HCT116 (cell line): ENCODE measurements at regions not wholly inside any gene's neighbourhood (a gene's known extent, or its start where the extent isn't known, plus 50 kb on each side); places are given as distances from the start of the nearest gene placed in this dataset.

Experiments
- ATAC-seq: fragments of 200-7000 bp; cut with Tn5 transposase; 2 replicates; pipeline ENCODE4 v1.9.1; 2020; ENCODE audit warnings: mild to moderate bottlenecking, moderate library complexity
- BruUV-seq: library from RNA; stranded (reverse); fragments of 400-500 nt; replicated peaks from 2 replicates; lab custom pipeline; 2021; lab: Mats Ljungman, UMichigan
- CTCF ChIA-PET: fragments of 300-600 bp; sonication (Branson Sonifier 250); formaldehyde crosslinking; loops from one replicate; lab custom pipeline; 2021; ENCODE audit warnings: antibody characterized with exemption; lab: Charles Lee
- POLR2A ChIA-PET: fragments of 300-600, 350-600 bp; sonication (Branson Sonifier 250); formaldehyde crosslinking; loops from one replicate; lab custom pipeline; 2021; ENCODE audit warnings: antibody characterized with exemption; lab: Charles Lee
- RAD21 ChIA-PET, 2 experiments: fragments of 300-600 bp; sonication (Branson Sonifier 250); formaldehyde crosslinking; loops; one replicate each; lab custom pipeline; 2023; ENCODE audit warnings: low total read pairs in 2 of 2; ENCODE audit not compliant: uncharacterized antibody in 2 of 2, unreplicated experiment in 2 of 2, low non-redundant PET in 1 of 2; lab: Charles Lee
- DNase-seq: peaks from one replicate; pipeline ENCODE4 v3.0.0-alpha.2; 2010; ENCODE audit warnings: low read depth, low spot score
- H2AFZ ChIP-seq: fragments of 200-600 bp; shearing (Covaris generic), sonication (generic); 2 replicates; pipeline ENCODE4 v1.6.1; 2017; ENCODE audit warnings: low read depth, mixed run types, mixed read lengths, antibody characterized with exemption, low read length; ENCODE audit not compliant: poor library complexity, severe bottlenecking
- H3K27ac ChIP-seq: 2 replicates; pipeline ENCODE4 v1.5.1; 2012; ENCODE audit warnings: low read depth, low read length
- H3K27me3 ChIP-seq: fragments of 200-600 bp; sonication (generic); 2 replicates; pipeline ENCODE4 v1.6.1; 2016; ENCODE audit warnings: mixed run types, low read length, mixed read lengths; ENCODE audit not compliant: insufficient read depth
- H3K36me3 ChIP-seq, 2 experiments: fragments of 200-500 bp in 1 of 2; fragments of 200-600 bp in 1 of 2; sonication (Bioruptor generic) in 1 of 2; sonication (generic) in 1 of 2; 2 replicates each; pipeline versions ENCODE4 v1.5.1 to v1.6.1; 2014 to 2016; ENCODE audit warnings: low read length in 2 of 2, inconsistent platforms in 1 of 2, mixed read lengths in 1 of 2, mixed run types in 1 of 2; ENCODE audit not compliant: insufficient read depth in 2 of 2, control insufficient read depth in 1 of 2
- H3K4me1 ChIP-seq, 2 experiments: fragments of 200-600 bp in 1 of 2; sonication (generic) in 1 of 2; 2 replicates each; pipeline versions ENCODE4 v1.5.1 to v1.6.1; 2012 to 2017; ENCODE audit warnings: low read length in 2 of 2, inconsistent platforms in 1 of 2, mild to moderate bottlenecking in 1 of 2, mixed read lengths in 1 of 2, mixed run types in 1 of 2, moderate library complexity in 1 of 2; ENCODE audit not compliant: insufficient read depth in 2 of 2, control insufficient read depth in 1 of 2
- H3K4me2 ChIP-seq: fragments of 200-600 bp; sonication (generic); 2 replicates; pipeline ENCODE4 v1.6.1; 2017; ENCODE audit warnings: mixed run types, low read length, mixed read lengths
- H3K4me3 ChIP-seq, 2 experiments: fragments of 200-600 bp in 1 of 2; sonication (generic) in 1 of 2; replicated peaks in 1 of 2; 2 replicates each; pipeline ENCODE4 v1.5.1; 2011 to 2016; ENCODE audit warnings: low read length in 2 of 2, control low read depth in 1 of 2, low read depth in 1 of 2, mild to moderate bottlenecking in 1 of 2, mixed read lengths in 1 of 2, mixed run types in 1 of 2
- H3K79me2 ChIP-seq: fragments of 200-600 bp; sonication (generic); 2 replicates; pipeline ENCODE4 v1.6.1; 2017; ENCODE audit warnings: mild to moderate bottlenecking, mixed run types, low read length, moderate library complexity, mixed read lengths; ENCODE audit not compliant: insufficient read depth
- H3K9ac ChIP-seq: fragments of 200-600 bp; sonication (generic); 2 replicates; pipeline ENCODE4 v1.6.1; 2016; ENCODE audit warnings: low read length, mixed read lengths
- H3K9me2 ChIP-seq: fragments of 200-600 bp; sonication (generic), shearing (Covaris generic); 2 replicates; pipeline ENCODE4 v1.6.1; 2017; ENCODE audit warnings: mixed run types, mild to moderate bottlenecking, moderate library complexity; ENCODE audit not compliant: insufficient read depth
- H3K9me3 ChIP-seq, 2 experiments: fragments of 200-500 bp in 1 of 2; fragments of 200-600 bp in 1 of 2; sonication (Bioruptor generic) in 1 of 2; sonication (generic) in 1 of 2; 2 replicates each; pipeline ENCODE4 v1.6.1; 2014 to 2017; ENCODE audit warnings: low read length in 2 of 2, mixed read lengths in 2 of 2, inconsistent platforms in 1 of 2, low read depth in 1 of 2, mild to moderate bottlenecking in 1 of 2, mixed run types in 1 of 2, moderate library complexity in 1 of 2; ENCODE audit not compliant: control insufficient read depth in 1 of 2, insufficient read depth in 1 of 2
- H4K20me1 ChIP-seq: fragments of 200-600 bp; sonication (generic), shearing (Covaris generic); 2 replicates; pipeline ENCODE4 v1.6.1; 2017; ENCODE audit warnings: mixed run types, mild to moderate bottlenecking, moderate library complexity; ENCODE audit not compliant: insufficient read depth
- ATF3 ChIP-seq: IDR thresholded peaks from 2 replicates; pipeline ENCODE4 v1.6.1; 2012
- CBX3 ChIP-seq: IDR thresholded peaks from 2 replicates; pipeline ENCODE4 v1.6.1; 2012; ENCODE audit warnings: low read depth
- CTCF ChIP-seq, 3 experiments: fragments of 200-600 bp in 1 of 3; sonication (generic) in 1 of 3; IDR thresholded peaks in 2 of 3; conservative IDR thresholded peaks in 1 of 3; 2 replicates each; pipeline ENCODE4 v1.5.1; 2012 to 2017; ENCODE audit warnings: low read depth in 2 of 3, low read length in 2 of 3, antibody characterized with exemption in 1 of 3, borderline replicate concordance in 1 of 3, control low read depth in 1 of 3, mild to moderate bottlenecking in 1 of 3, mixed read lengths in 1 of 3, mixed run types in 1 of 3, moderate library complexity in 1 of 3; ENCODE audit not compliant: insufficient read depth in 1 of 3
- EGR1 ChIP-seq: IDR thresholded peaks from 2 replicates; pipeline ENCODE4 v1.6.1; 2012; ENCODE audit warnings: low read depth
- ELF1 ChIP-seq: IDR thresholded peaks from 2 replicates; pipeline ENCODE4 v1.6.1; 2012; ENCODE audit warnings: low read depth, borderline replicate concordance
- EZH2phosphoT487 ChIP-seq: fragments of 200-600 bp; IDR thresholded peaks from 2 replicates; pipeline ENCODE4 v1.6.1; 2018; ENCODE audit warnings: antibody characterized with exemption, borderline replicate concordance
- FOSL1 ChIP-seq: IDR thresholded peaks from 2 replicates; pipeline ENCODE4 v1.6.1; 2012; ENCODE audit warnings: low read depth
- JUND ChIP-seq: IDR thresholded peaks from 2 replicates; pipeline ENCODE4 v1.6.1; 2012
- MAX ChIP-seq: IDR thresholded peaks from 2 replicates; pipeline ENCODE4 v1.6.1; 2012
- POLR2AphosphoS5 ChIP-seq: IDR thresholded peaks from 2 replicates; pipeline ENCODE4 v1.6.1; 2011; ENCODE audit warnings: mild to moderate bottlenecking, low read depth, low read length, moderate library complexity
- RAD21 ChIP-seq: IDR thresholded peaks from 2 replicates; pipeline ENCODE4 v1.6.1; 2012; ENCODE audit warnings: low read depth, mild to moderate bottlenecking
- REST ChIP-seq: IDR thresholded peaks from 2 replicates; pipeline ENCODE4 v1.6.1; 2012; ENCODE audit warnings: low read depth
- SIN3A ChIP-seq: IDR thresholded peaks from 2 replicates; pipeline ENCODE4 v1.6.1; 2012; ENCODE audit warnings: low read depth
- SP1 ChIP-seq: IDR thresholded peaks from 2 replicates; pipeline ENCODE4 v1.6.1; 2012; ENCODE audit warnings: low read depth
- SRF ChIP-seq: IDR thresholded peaks from 2 replicates; pipeline ENCODE4 v1.6.1; 2012; ENCODE audit warnings: low read depth
- TCF7L2 ChIP-seq: IDR thresholded peaks from 2 replicates; pipeline ENCODE4 v1.7.0; 2011; ENCODE audit warnings: borderline replicate concordance, inconsistent platforms; ENCODE audit not compliant: insufficient read depth, insufficient read length; ENCODE audit errors: extremely low read depth
- YY1 ChIP-seq: IDR thresholded peaks from 2 replicates; pipeline ENCODE4 v1.6.1; 2011; ENCODE audit warnings: low read length, low read depth, moderate library complexity, mild to moderate bottlenecking; ENCODE audit not compliant: insufficient replicate concordance; ENCODE audit errors: extremely low read depth
- ZBTB33 ChIP-seq: IDR thresholded peaks from 2 replicates; pipeline ENCODE4 v1.6.1; 2011; ENCODE audit warnings: mild to moderate bottlenecking, low read length, moderate library complexity; ENCODE audit not compliant: insufficient replicate concordance; ENCODE audit errors: extremely low read depth
- ZFX ChIP-seq: fragments of 450-650 bp; IDR thresholded peaks from 2 replicates; pipeline ENCODE4 v1.6.1; 2017
- ZNF274 ChIP-seq: fragments of 200-500 bp; sonication (Bioruptor generic); IDR thresholded peaks from 2 replicates; pipeline ENCODE4 v1.6.1; 2014; ENCODE audit warnings: mild to moderate bottlenecking, low read depth, low read length, inconsistent platforms
- intact Hi-C: fragments of 100-400 bp; cut with micrococcal nuclease; formaldehyde crosslinking; loops from 2 replicates; pipeline ENCODE4 v1.10.0; 2022

- Histone ChIP-seq H3K36me3 (no peaks in the 10 kb centered on the region), H3K4me3 (no peak overlapping the region), H3K27me3 (peaks cover 71% of the 10 kb centered on the region), H2AFZ (no peak overlapping the region), H3K9ac (no peak overlapping the region), H3K9me2 (no peaks in the 10 kb centered on the region), H4K20me1 (no peaks in the 10 kb centered on the region), H3K79me2 (no peaks in the 10 kb centered on the region)
- RAD21 ChIA-PET = interaction anchor here in 1 of 2 experiments (1.1 kb wide), 1 partner anchor 515 kb away, joined by 3 read pairs; no protein-coding TSS in a partner anchor
- CTCF ChIA-PET = interaction anchor here (1.2 to 1.5 kb wide), 2 partner anchors 12 to 219 kb away, joined by 3 to 4 read pairs; no protein-coding TSS in a partner anchor
- DNase-seq (no peak), ATAC-seq (no peak)
- intact Hi-C loops = no loop called here
- TF ChIP-seq TCF7L2 = no peak
- no peak for TF ChIP-seq FOSL1
- TF ChIP-seq SIN3A = no peak
- no peak for TF ChIP-seq SRF
- no peak for TF ChIP-seq JUND
- no peak for TF ChIP-seq CBX3
- no peak for TF ChIP-seq REST
- TF ChIP-seq EZH2phosphoT487 = no peak
- TF ChIP-seq RAD21 = no peak
- no peak for TF ChIP-seq EGR1
- no peak for TF ChIP-seq CTCF (IDR thresholded peaks at IDR 0.05 in 2 of 3, conservative IDR thresholded peaks at IDR 0.05 in 1 of 3; ENCODE audit: borderline replicate concordance in 1 of 3, insufficient read depth in 1 of 3, low read depth in 2 of 3, low read length in 2 of 3)
- TF ChIP-seq POLR2AphosphoS5 = no peak
- no peak for TF ChIP-seq ELF1
- TF ChIP-seq ZBTB33 = no peak
- TF ChIP-seq SP1 = no peak
- TF ChIP-seq ATF3 = no peak
- no peak for TF ChIP-seq YY1
- TF ChIP-seq ZFX = no peak
- no peak for TF ChIP-seq MAX
- no peak for TF ChIP-seq ZNF274
- TF ChIP-seq, all 23 proteins: peak for 0
- H3K4me2 ChIP-seq = no peak overlapping the region
- H3K27ac ChIP-seq = no peak overlapping the region
- POLR2A ChIA-PET = no interaction called here
- no TSS peak for BruUV-seq
- no peaks in the 10 kb centered on the region for H3K9me3 ChIP-seq
- H3K4me1 ChIP-seq = no peaks in the 10 kb centered on the region; a peak in 1 of 4 replicates
Measured at GRCh38 chr6:40330301-40330721, 256.9 kb downstream of the LRFN2 start.
